NCI-H2107 treated with DMSO at 0.1 percent for 48 hours (cell line): ENCODE measurements at regions not wholly inside any gene's neighbourhood (a gene's known extent, or its start where the extent isn't known, plus 50 kb on each side); places are given as distances from the start of the nearest gene placed in this dataset.

Experiments
- DNase-seq: peaks from one replicate; lab custom pipeline; 2025; ENCODE audit not compliant: unreplicated experiment; lab: John Stamatoyannopoulos, UW

- DNase-seq, result no peak
These were observed 749.5 kb downstream of the RNF144A start for GRCh38 chr2:7666596-7667259.

GRCh38 chr2:7667260-7667757 is 750.1 kb downstream of the RNF144A start:
- DNase-seq, result no peak

- no peak for DNase-seq
These were observed 753.9 kb downstream of the RNF144A start for GRCh38 chr2:7670905-7671641.

GRCh38 chr2:7672027-7672684 is 754.9 kb downstream of the RNF144A start:
- no peak for DNase-seq

- DNase-seq, result no peak
These were observed 755.5 kb downstream of the RNF144A start for GRCh38 chr2:7672685-7673071.

- DNase-seq, result no peak
These were observed 755.9 kb downstream of the RNF144A start for GRCh38 chr2:7673101-7673500.

GRCh38 chr2:7673853-7674252 is 756.6 kb downstream of the RNF144A start:
- DNase-seq, result no peak

- DNase-seq, result no peak
These were observed 757.4 kb downstream of the RNF144A start for GRCh38 chr2:7674606-7675005.

- no peak for DNase-seq
These were observed 759.5 kb downstream of the RNF144A start for GRCh38 chr2:7676714-7677113.

- no peak for DNase-seq
These were observed 764.8 kb downstream of the RNF144A start for GRCh38 chr2:7681881-7682461.

GRCh38 chr2:7683196-7683595 is 766.0 kb downstream of the RNF144A start:
- no peak for DNase-seq

GRCh38 chr2:7683708-7684107 is 766.5 kb downstream of the RNF144A start:
- no peak for DNase-seq

- no peak for DNase-seq
These were observed 768.3 kb downstream of the RNF144A start for GRCh38 chr2:7685342-7686015.

GRCh38 chr2:7686016-7686385 is 768.8 kb downstream of the RNF144A start:
- no peak for DNase-seq

GRCh38 chr2:7691961-7692656 is 774.9 kb downstream of the RNF144A start:
- no peak for DNase-seq

GRCh38 chr2:7692657-7693161 is 775.5 kb downstream of the RNF144A start:
- DNase-seq, result no peak

GRCh38 chr2:7693246-7694075 is 776.2 kb downstream of the RNF144A start:
- DNase-seq, result no peak

- no peak for DNase-seq
These were observed 777.1 kb downstream of the RNF144A start for GRCh38 chr2:7694076-7694985.
